Pancreas (tissue), 10 donors: ENCODE measurements at regions not wholly inside any gene's neighbourhood (a gene's known extent, or its start where the extent isn't known, plus 50 kb on each side); places are given as distances from the start of the nearest gene placed in this dataset.

Source experiments
- ATAC-seq, 4 donors: fragments of 200-7000 bp; cut with Tn5 transposase; one replicate each; pipeline versions ENCODE4 v1.8.0 to v1.9.1; 2020; ENCODE audit warnings: mild to moderate bottlenecking in 4 of 4, moderate library complexity in 4 of 4
- DNase-seq, 6 donors: peaks; one replicate each; pipeline ENCODE4 v3.0.0-alpha.2; 2020
- FAIRE-seq: peaks from 2 replicates; lab custom pipeline; 2012; peaks lifted over from hg19 to GRCh38; lab: Jason Lieb, UNC
- H3K27ac ChIP-seq, 4 donors: fragments of 200-600 bp; sonication (generic); 1 replicate in 3 of 4; 2 replicates in 1 of 4; pipeline versions ENCODE4 v1.5.0 to v1.8.0; 2020
- H3K27me3 ChIP-seq, 4 donors: fragments of 200-600 bp; one replicate each; pipeline ENCODE4 v1.8.0; 2021
- H3K36me3 ChIP-seq, 3 donors: fragments of 200-600 bp; sonication (generic) in 1 of 3; one replicate each; pipeline versions ENCODE4 v1.5.0 to v1.8.0; 2020 to 2021
- H3K4me1 ChIP-seq, 3 donors: fragments of 200-600 bp; one replicate each; pipeline ENCODE4 v1.8.0; 2021
- H3K4me3 ChIP-seq, 4 donors: fragments of 200-600 bp; sonication (generic) in 2 of 4; one replicate each; pipeline versions ENCODE4 v1.5.0 to v1.8.0; 2020 to 2021
- H3K9me3 ChIP-seq, 4 donors: fragments of 200-600 bp; one replicate each; pipeline ENCODE4 v1.8.0; 2021
- WGBS, 2 donors: extraction: QIAGEN DNeasy Blood & Tissue Kit; methylation state at CpG; one replicate each; pipeline ENCODE4 v1.1.7; 2013; 5-methylcytosine and 5-hydroxymethylcytosine counted together
- intact Hi-C, 3 donors: fragments of 100-400 bp; cut with DNase I; formaldehyde crosslinking; loops; one replicate each; pipeline versions ENCODE4 v1.11.1 to v1.14.2; 2022
- TF ChIP-seq, protein P1 (sequence below), 4 donors: fragments of 200-600 bp; sonication (generic) in 3 of 4; IDR thresholded peaks; one replicate each; pipeline versions ENCODE4 v1.5.0 to v1.8.0; 2021; ENCODE audit warnings: antibody characterized with exemption in 4 of 4
- donor health status: healthy with polysubstance abuse.
- donor health status: DM: no; HTN: no; CAD: no; lungs with moderate emphysema.
- donor health status: DM: no; HTN: no; CAD: no.
- donor health status: control.
- donor health status: control.
- donor health status: Bipolar disorder and iron deficiency.
- donor health status: DM: yes; HTN: yes; CAD: no.
- donor health status: DM: no; HTN: no; CAD: no.
- donor health status: DM: no; HTN: no; CAD: no.
- donor health status: DM: yes; HTN: yes; CAD: no.

- Histone ChIP-seq H3K36me3 (no peaks in the 10 kb centered on the region), H3K27me3 (no peaks in the 10 kb centered on the region), H3K9me3 (no peaks in the 10 kb centered on the region), H3K4me1 (no peaks in the 10 kb centered on the region), H3K27ac (no peak overlapping the region), H3K4me3 (no peak overlapping the region)
- DNase-seq (no peak), ATAC-seq (no peak), FAIRE-seq (no peak)
- 70 to 76% methylated on average over 1 of the region's 1 CpG for WGBS, 2 donors
- TF ChIP-seq, protein P1, sequence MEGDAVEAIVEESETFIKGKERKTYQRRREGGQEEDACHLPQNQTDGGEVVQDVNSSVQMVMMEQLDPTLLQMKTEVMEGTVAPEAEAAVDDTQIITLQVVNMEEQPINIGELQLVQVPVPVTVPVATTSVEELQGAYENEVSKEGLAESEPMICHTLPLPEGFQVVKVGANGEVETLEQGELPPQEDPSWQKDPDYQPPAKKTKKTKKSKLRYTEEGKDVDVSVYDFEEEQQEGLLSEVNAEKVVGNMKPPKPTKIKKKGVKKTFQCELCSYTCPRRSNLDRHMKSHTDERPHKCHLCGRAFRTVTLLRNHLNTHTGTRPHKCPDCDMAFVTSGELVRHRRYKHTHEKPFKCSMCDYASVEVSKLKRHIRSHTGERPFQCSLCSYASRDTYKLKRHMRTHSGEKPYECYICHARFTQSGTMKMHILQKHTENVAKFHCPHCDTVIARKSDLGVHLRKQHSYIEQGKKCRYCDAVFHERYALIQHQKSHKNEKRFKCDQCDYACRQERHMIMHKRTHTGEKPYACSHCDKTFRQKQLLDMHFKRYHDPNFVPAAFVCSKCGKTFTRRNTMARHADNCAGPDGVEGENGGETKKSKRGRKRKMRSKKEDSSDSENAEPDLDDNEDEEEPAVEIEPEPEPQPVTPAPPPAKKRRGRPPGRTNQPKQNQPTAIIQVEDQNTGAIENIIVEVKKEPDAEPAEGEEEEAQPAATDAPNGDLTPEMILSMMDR (IDR thresholded peaks at IDR 0.05), result no peak
- intact Hi-C loops, result no loop called here
Observed at GRCh38 chr3:117836296-117836695, 1126.7 kb downstream of the TUSC7 start.

DNA sequence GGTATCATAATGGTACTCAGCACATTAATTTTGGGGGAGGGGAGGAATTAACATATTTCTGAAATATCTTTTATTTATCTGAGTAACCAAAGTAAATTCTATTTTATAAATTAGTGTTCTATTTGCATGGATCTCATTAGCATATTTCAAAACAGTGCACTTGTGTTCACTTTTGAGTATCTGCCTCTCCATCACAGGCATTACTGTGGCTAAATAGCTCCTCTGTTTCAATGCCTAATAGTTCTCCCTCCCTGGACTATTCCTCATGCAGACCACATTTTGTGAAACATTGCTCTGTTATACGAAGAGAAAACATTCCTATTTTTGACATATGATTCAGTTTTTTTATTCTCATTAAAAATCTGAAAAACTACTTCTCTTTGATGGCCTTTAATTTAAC is 1127.8 kb downstream of the TUSC7 start:
- WGBS, 2 donors, result 69 to 80% methylated on average over 1 of the region's 1 CpG
- TF ChIP-seq, protein P1 (IDR thresholded peaks at IDR 0.05), result no peak
- H3K27ac ChIP-seq, result no peak overlapping the region
- no peak overlapping the region for H3K4me3 ChIP-seq
- FAIRE-seq, result no peak
- no peaks in the 10 kb centered on the region for H3K27me3 ChIP-seq
- H3K4me1 ChIP-seq, result no peaks in the 10 kb centered on the region
- H3K9me3 ChIP-seq, result no peaks in the 10 kb centered on the region
- intact Hi-C loops, result no loop called here
- DNase-seq, result no peak
- no peaks in the 10 kb centered on the region for H3K36me3 ChIP-seq
- ATAC-seq, result no peak

DNA sequence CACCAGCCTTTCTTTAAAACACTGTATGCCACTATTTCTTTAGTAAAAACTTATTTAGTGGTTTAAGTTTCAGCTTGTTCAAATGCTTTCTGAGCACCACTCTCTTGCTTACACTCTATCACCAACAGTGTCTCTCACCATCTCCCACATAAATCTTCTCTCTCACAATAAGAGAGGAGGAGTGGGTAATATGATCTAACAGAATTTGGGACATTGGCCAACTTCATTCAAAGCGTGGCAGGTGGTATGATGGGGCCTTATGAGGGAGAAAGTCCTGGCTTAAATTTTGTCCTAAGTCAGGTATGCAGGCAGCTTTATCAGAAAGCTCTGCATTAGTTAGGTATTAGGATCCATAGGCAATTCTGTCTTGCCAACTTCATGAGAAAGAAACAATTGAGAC is 1132.5 kb downstream of the TUSC7 start:
- Histone ChIP-seq H3K4me1 (no peaks in the 10 kb centered on the region), H3K4me3 (no peak overlapping the region), H3K27me3 (no peaks in the 10 kb centered on the region), H3K9me3 (no peaks in the 10 kb centered on the region), H3K27ac (no peak overlapping the region), H3K36me3 (no peaks in the 10 kb centered on the region)
- DNase-seq (no peak), FAIRE-seq (no peak), ATAC-seq (no peak)
- TF ChIP-seq, protein P1 (IDR thresholded peaks at IDR 0.05), result no peak
- intact Hi-C loops, result no loop called here
- 55 to 63% methylated on average over 1 of the region's 1 CpG for WGBS, 2 donors

- ATAC-seq (no peak), DNase-seq (no peak), FAIRE-seq (no peak)
- intact Hi-C loops, result no loop called here
- Histone ChIP-seq H3K4me1 (no peaks in the 10 kb centered on the region), H3K27me3 (no peaks in the 10 kb centered on the region), H3K9me3 (no peaks in the 10 kb centered on the region), H3K27ac (no peak overlapping the region), H3K36me3 (no peaks in the 10 kb centered on the region), H3K4me3 (no peak overlapping the region)
- TF ChIP-seq, protein P1 (IDR thresholded peaks at IDR 0.05), result no peak
Observed at GRCh38 chr3:117843356-117843755, 1133.8 kb downstream of the TUSC7 start.

DNA sequence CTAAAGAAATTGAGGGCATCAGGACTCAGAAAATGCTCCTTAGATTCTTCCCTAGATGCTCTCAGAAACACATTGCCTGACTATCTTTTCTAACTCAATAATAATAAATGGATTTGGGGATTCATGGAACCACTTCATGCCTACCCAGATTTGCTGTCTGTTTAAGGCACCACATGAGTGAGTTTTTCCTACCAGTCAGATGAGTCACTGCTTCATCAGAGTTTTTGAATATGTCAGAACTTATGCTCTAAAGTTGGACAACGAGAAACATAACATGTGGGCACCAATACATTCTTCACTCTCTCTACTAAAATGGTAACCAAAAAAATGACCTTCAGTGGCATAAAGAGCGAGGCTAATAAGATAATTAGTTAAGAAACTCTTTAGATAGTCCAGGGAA is 1135.1 kb downstream of the TUSC7 start:
- Histone ChIP-seq H3K27me3 (no peaks in the 10 kb centered on the region), H3K4me3 (no peak overlapping the region), H3K36me3 (no peaks in the 10 kb centered on the region), H3K4me1 (no peaks in the 10 kb centered on the region), H3K9me3 (no peaks in the 10 kb centered on the region), H3K27ac (no peak overlapping the region)
- intact Hi-C loops, result no loop called here
- 76 to 81% methylated on average over 2 of the region's 2 CpGs for WGBS, 2 donors
- TF ChIP-seq, protein P1 (IDR thresholded peaks at IDR 0.05), result no peak
- no peak for ATAC-seq
- DNase-seq, result no peak
- FAIRE-seq, result no peak
